H1 (cell line): ENCODE measurements at regions not wholly inside any gene's neighbourhood (a gene's known extent, or its start where the extent isn't known, plus 50 kb on each side); places are given as distances from the start of the nearest gene placed in this dataset.
A peak's percentile ranks its signal among the peaks of the same experiment; 100 is the strongest.

Source experiments
- CTCF ChIA-PET: fragments of 300-600 bp; sonication (Branson Sonifier 250); formaldehyde crosslinking; loops from one replicate; lab custom pipeline; 2021; ENCODE audit not compliant: partially characterized antibody; lab: Charles Lee
- POLR2A ChIA-PET: fragments of 300-600 bp; sonication (Branson Sonifier 250); formaldehyde crosslinking; loops from one replicate; lab custom pipeline; 2021; ENCODE audit warnings: inconsistent platforms; ENCODE audit not compliant: partially characterized antibody; lab: Charles Lee
- DNase-seq, 2 experiments: peaks; one replicate each; pipeline versions ENCODE4 v3.0.0 to v3.0.0-alpha.2; 2010 to 2022; ENCODE audit warnings: low spot score in 2 of 2, low read depth in 1 of 2, mixed read lengths in 1 of 2
- FAIRE-seq: peaks from 2 replicates; lab custom pipeline; 2011; peaks lifted over from hg19 to GRCh38; lab: Jason Lieb, UNC
- H2AFZ ChIP-seq: 2 replicates; pipeline ENCODE4 v1.8.1; 2012; ENCODE audit warnings: low read length, inconsistent platforms
- H2AK5ac ChIP-seq: 2 replicates; pipeline ENCODE4 v1.6.1; 2013; ENCODE audit warnings: low read depth, low read length
- H2BK120ac ChIP-seq: replicated peaks from 2 replicates; pipeline ENCODE3; 2013; ENCODE audit warnings: low read depth, low read length, inconsistent platforms
- H2BK12ac ChIP-seq: 2 replicates; pipeline ENCODE4 v1.6.1; 2013; ENCODE audit warnings: low read depth, low read length
- H2BK15ac ChIP-seq: 2 replicates; pipeline ENCODE4 v1.6.1; 2013; ENCODE audit warnings: low read length
- H2BK20ac ChIP-seq: 2 replicates; pipeline ENCODE4 v1.6.1; 2013; ENCODE audit warnings: low read length
- H2BK5ac ChIP-seq: 2 replicates; pipeline ENCODE4 v1.6.1; 2013; ENCODE audit warnings: low read depth, low read length
- H3K14ac ChIP-seq: 2 replicates; pipeline ENCODE4 v1.6.1; 2013; ENCODE audit warnings: inconsistent platforms; ENCODE audit not compliant: insufficient read length
- H3K18ac ChIP-seq: 2 replicates; pipeline ENCODE4 v1.6.1; 2013; ENCODE audit warnings: low read length; ENCODE audit errors: extremely low read depth
- H3K23ac ChIP-seq: 2 replicates; pipeline ENCODE4 v1.6.1; 2013; ENCODE audit warnings: inconsistent platforms; ENCODE audit not compliant: insufficient read length
- H3K23me2 ChIP-seq: 2 replicates; pipeline ENCODE4 v1.6.1; 2013; ENCODE audit warnings: low read depth, low read length
- H3K27ac ChIP-seq: 2 replicates; pipeline ENCODE4 v1.6.1; 2011; ENCODE audit warnings: low read depth, low read length, inconsistent platforms
- H3K27me3 ChIP-seq, 4 experiments: replicated peaks in 1 of 4; 1 replicate in 1 of 4; 2 replicates in 3 of 4; pipeline versions ENCODE4 v1.6.1 to v1.8.1; 2011 to 2013; ENCODE audit warnings: low read length in 3 of 4, mild to moderate bottlenecking in 3 of 4, inconsistent platforms in 2 of 4, mixed read lengths in 2 of 4, moderate library complexity in 1 of 4; ENCODE audit not compliant: control insufficient read depth in 3 of 4, insufficient read depth in 3 of 4; ENCODE audit errors: extremely low read depth in 1 of 4
- H3K36me3 ChIP-seq, 4 experiments: 2 replicates each; pipeline versions ENCODE4 v1.6.1 to v1.8.1; 2011 to 2013; ENCODE audit warnings: mild to moderate bottlenecking in 4 of 4, low read length in 3 of 4, moderate library complexity in 2 of 4, control low read depth in 1 of 4, inconsistent platforms in 1 of 4; ENCODE audit not compliant: insufficient read depth in 4 of 4, control insufficient read depth in 2 of 4
- H3K4ac ChIP-seq: replicated peaks from 2 replicates; pipeline ENCODE3; 2013; ENCODE audit warnings: low read length, low read depth, mixed read lengths, inconsistent platforms; ENCODE audit not compliant: insufficient read length
- H3K4me1 ChIP-seq, 4 experiments: replicated peaks in 1 of 4; 1 replicate in 1 of 4; 2 replicates in 3 of 4; pipeline versions ENCODE4 v1.6.1 to v1.8.1; 2011 to 2013; ENCODE audit warnings: low read length in 3 of 4, inconsistent platforms in 2 of 4, mixed read lengths in 1 of 4; ENCODE audit not compliant: insufficient read depth in 4 of 4, control insufficient read depth in 3 of 4
- H3K4me2 ChIP-seq, 2 experiments: 2 replicates each; pipeline versions ENCODE4 v1.6.1 to v1.8.1; 2011 to 2013; ENCODE audit warnings: low read depth in 2 of 2, low read length in 2 of 2, control low read depth in 1 of 2, inconsistent platforms in 1 of 2, mild to moderate bottlenecking in 1 of 2; ENCODE audit not compliant: insufficient read depth in 1 of 2
- H3K4me3 ChIP-seq, 4 experiments: fragments of 200-600, 300-600 bp in 1 of 4; sonication (generic), shearing (Covaris generic), sonication (Bioruptor Twin) in 1 of 4; 2 replicates each; pipeline versions ENCODE4 v1.5.1 to v1.8.1; 2011 to 2016; ENCODE audit warnings: low read length in 4 of 4, low read depth in 3 of 4, control low read depth in 2 of 4, inconsistent platforms in 2 of 4, mild to moderate bottlenecking in 2 of 4, mixed read lengths in 1 of 4, moderate library complexity in 1 of 4; ENCODE audit not compliant: insufficient read depth in 2 of 4; ENCODE audit errors: extremely low read depth in 1 of 4
- H3K56ac ChIP-seq: replicated peaks from 2 replicates; pipeline ENCODE3; 2013; ENCODE audit warnings: low read depth, mild to moderate bottlenecking, mixed read lengths, low read length, inconsistent platforms; ENCODE audit not compliant: insufficient read length
- H3K79me1 ChIP-seq: 2 replicates; pipeline ENCODE4 v1.6.1; 2013; ENCODE audit warnings: low read depth, low read length, control low read depth
- H3K79me2 ChIP-seq, 2 experiments: 2 replicates each; pipeline versions ENCODE4 v1.6.1 to v1.8.1; 2012 to 2013; ENCODE audit warnings: low read length in 2 of 2, mild to moderate bottlenecking in 2 of 2, inconsistent platforms in 1 of 2; ENCODE audit not compliant: insufficient read depth in 2 of 2, control insufficient read depth in 1 of 2
- H3K9ac ChIP-seq, 4 experiments: replicated peaks in 1 of 4; 1 replicate in 1 of 4; 2 replicates in 3 of 4; pipeline versions ENCODE4 v1.6.1 to v1.8.1; 2011 to 2013; ENCODE audit warnings: low read depth in 3 of 4, low read length in 3 of 4, control low read depth in 2 of 4, mild to moderate bottlenecking in 2 of 4, moderate library complexity in 2 of 4, inconsistent platforms in 1 of 4; ENCODE audit errors: extremely low read depth in 1 of 4
- H3K9me3 ChIP-seq, 2 experiments: 2 replicates each; pipeline versions ENCODE4 v1.6.1 to v1.8.1; 2012 to 2013; ENCODE audit warnings: mild to moderate bottlenecking in 2 of 2, moderate library complexity in 2 of 2, control low read depth in 1 of 2, inconsistent platforms in 1 of 2, low read depth in 1 of 2, low read length in 1 of 2, mixed read lengths in 1 of 2; ENCODE audit not compliant: insufficient read depth in 2 of 2
- H4K20me1 ChIP-seq, 2 experiments: replicated peaks in 1 of 2; 2 replicates each; pipeline versions ENCODE3 to v1.8.1; 2011 to 2013; ENCODE audit warnings: inconsistent platforms in 2 of 2, low read length in 2 of 2, mild to moderate bottlenecking in 1 of 2; ENCODE audit not compliant: insufficient read depth in 2 of 2, control insufficient read depth in 1 of 2
- H4K5ac ChIP-seq: 2 replicates; pipeline ENCODE4 v1.6.1; 2013; ENCODE audit warnings: low read length, low read depth, mixed read lengths, inconsistent platforms; ENCODE audit not compliant: insufficient read length
- H4K8ac ChIP-seq: 2 replicates; pipeline ENCODE4 v1.8.0; 2013; ENCODE audit warnings: mild to moderate bottlenecking, moderate library complexity, low read length, inconsistent platforms; ENCODE audit not compliant: insufficient read depth; ENCODE audit errors: extremely low read depth
- H4K91ac ChIP-seq: replicated peaks from 2 replicates; pipeline ENCODE3; 2013; ENCODE audit warnings: low read length, mixed read lengths, inconsistent platforms; ENCODE audit not compliant: insufficient read length
- KDM4A ChIP-seq: IDR thresholded peaks from one replicate; pipeline ENCODE4 v1.7.1; 2012; ENCODE audit warnings: low read depth, mild to moderate bottlenecking, moderate library complexity, low read length, inconsistent platforms; ENCODE audit not compliant: severe bottlenecking
- POLR2AphosphoS5 ChIP-seq: IDR thresholded peaks from 2 replicates; pipeline ENCODE4 v1.6.1; 2011; ENCODE audit warnings: low read depth, low read length
- WGBS, 2 experiments: shearing (Covaris generic) in 1 of 2; methylation state at CpG; one replicate each; pipeline versions ENCODE4 v1.1.6 to v1.1.7; 2013 to 2015; ENCODE audit warnings: low lambda C conversion rate in 2 of 2, mixed read lengths in 2 of 2, inconsistent platforms in 1 of 2, low coverage in 1 of 2, missing lambda C conversion rate in 1 of 2; ENCODE audit not compliant: insufficient replicate concordance in 2 of 2, insufficient coverage in 1 of 2, insufficient read length in 1 of 2; ENCODE audit errors: extremely low coverage in 1 of 2, missing lambda C conversion rate in 1 of 2; 5-methylcytosine and 5-hydroxymethylcytosine counted together

GRCh38 chr3:184491867-184492615, 69.5 kb upstream of the EPHB3 start:
- no peak overlapping the region for H3K23ac ChIP-seq
- H4K5ac ChIP-seq: no peak overlapping the region
- TF ChIP-seq KDM4A (peak; percentile 58), POLR2AphosphoS5 (no peak)
- H3K14ac ChIP-seq: no peak overlapping the region
- H4K91ac ChIP-seq: no peak overlapping the region
- H3K79me2 ChIP-seq: no peaks in the 10 kb centered on the region
- no peaks in the 10 kb centered on the region for H3K36me3 ChIP-seq
- FAIRE-seq: no peak
- H2BK120ac ChIP-seq: no peak overlapping the region
- no peaks in the 10 kb centered on the region for H3K9me3 ChIP-seq
- 18% methylated on average over 34 of the region's 34 CpGs; no CpG with 5 or more reads in 1 of the 2 experiments for WGBS, 2 experiments
- H3K4me1 ChIP-seq: peaks cover 0 to 5% (median under 1%) of the 10 kb centered on the region in 4 experiments; a peak in 3 of 7 replicates
- H2BK12ac ChIP-seq: no peak overlapping the region
- H2BK20ac ChIP-seq: no peak overlapping the region
- no peaks in the 10 kb centered on the region for H3K79me1 ChIP-seq
- H3K56ac ChIP-seq: no peak overlapping the region
- H4K8ac ChIP-seq: 0 out of 2 replicates have a peak overlapping the region, but pooled peaks have one; percentile 17
- peak overlapping the region; percentile 84; the same call in 1 of the 2 replicates for H2AFZ ChIP-seq
- no peak overlapping the region; a peak in 1 of 7 replicates for H3K9ac ChIP-seq
- H3K4me2 ChIP-seq: peak overlapping the region; percentile 85 to 89
- H2BK15ac ChIP-seq: no peak overlapping the region
- DNase-seq: no peak
- H2AK5ac ChIP-seq: no peak overlapping the region
- peaks cover 2 to 43% (median 35%) of the 10 kb centered on the region in 4 experiments; a peak in 6 of 7 replicates for H3K27me3 ChIP-seq
- H3K4ac ChIP-seq: no peak overlapping the region
- no peak overlapping the region for H3K18ac ChIP-seq
- POLR2A ChIA-PET: interaction anchor here (1.4 kb wide), 1 partner anchor 111 kb away, joined by 3 read pairs; no protein-coding TSS in a partner anchor
- H3K23me2 ChIP-seq: peaks cover 3% of the 10 kb centered on the region; the same call in 1 of the 2 replicates
- H2BK5ac ChIP-seq: no peak overlapping the region
- peak overlapping the region; percentile 20 to 61 (median 36); a peak in 5 of 8 replicates for H3K4me3 ChIP-seq
- H4K20me1 ChIP-seq: no peaks in the 10 kb centered on the region
- no peak overlapping the region for H3K27ac ChIP-seq
- CTCF ChIA-PET: interaction anchor here (0.7 to 4.0 kb wide), 8 partner anchors 8 to 52 kb away, joined by 3 to 19 read pairs (median 6); no protein-coding TSS in a partner anchor
